VCaP (cell line): ENCODE measurements at regions not wholly inside any gene's neighbourhood (a gene's known extent, or its start where the extent isn't known, plus 50 kb on each side); places are given as distances from the start of the nearest gene placed in this dataset.

Experiments used
- H3K27ac ChIP-seq: fragments of 450-650 bp; 2 replicates; pipeline ENCODE4 v1.5.1; 2017
- CTCF ChIP-seq: fragments of 450-650 bp; conservative IDR thresholded peaks from 2 replicates; pipeline ENCODE4 v1.5.1; 2017; ENCODE audit warnings: mild to moderate bottlenecking, moderate library complexity

- TF ChIP-seq CTCF, result no peak
- no peak overlapping the region for H3K27ac ChIP-seq
Observed at GRCh38 chr1:213675043-213675442, 312.7 kb upstream of the PROX1 start.

DNA sequence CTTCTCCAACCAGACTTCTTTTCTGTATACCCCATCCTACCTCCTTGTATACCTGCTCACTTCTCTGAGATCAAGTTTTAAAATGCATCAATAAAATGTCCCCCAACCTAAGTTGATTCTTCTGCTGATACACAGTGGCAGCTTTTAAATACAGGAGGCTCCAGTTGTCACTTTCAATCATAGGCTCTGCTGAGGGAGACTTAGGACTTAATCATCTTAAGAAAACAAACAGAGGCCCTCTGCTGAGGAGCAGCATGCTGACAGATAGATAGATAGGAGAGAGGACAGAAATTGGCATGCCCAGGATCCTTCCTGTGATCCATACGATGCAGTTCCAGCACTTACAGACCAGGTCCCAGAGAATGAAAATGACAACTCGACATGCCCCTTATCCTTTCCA is 311.0 kb upstream of the PROX1 start:
- no peak for TF ChIP-seq CTCF

DNA sequence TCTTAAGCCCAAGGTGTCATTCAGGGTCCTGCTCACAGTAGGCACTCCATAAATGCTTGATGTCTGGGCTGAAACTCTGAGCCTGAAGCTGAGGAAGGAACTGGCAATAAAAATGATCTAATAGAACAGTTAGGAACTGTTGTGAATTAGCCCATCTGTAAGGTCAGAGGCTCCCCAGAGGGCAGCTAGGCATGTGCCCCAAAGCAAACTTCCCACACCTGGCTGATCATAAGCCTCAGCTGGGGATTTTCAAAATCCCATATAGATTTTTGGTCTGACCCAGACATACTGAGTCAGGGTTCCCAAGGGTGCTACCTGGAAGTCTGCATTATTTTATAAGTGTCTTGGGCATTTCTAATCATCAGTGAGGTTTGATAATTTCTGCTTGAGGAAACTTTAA is 309.4 kb upstream of the PROX1 start:
- no peak for TF ChIP-seq CTCF

More for the DNA sequence above, 311.0 kb upstream of the PROX1 start:
- H3K27ac ChIP-seq, result no peak overlapping the region

DNA sequence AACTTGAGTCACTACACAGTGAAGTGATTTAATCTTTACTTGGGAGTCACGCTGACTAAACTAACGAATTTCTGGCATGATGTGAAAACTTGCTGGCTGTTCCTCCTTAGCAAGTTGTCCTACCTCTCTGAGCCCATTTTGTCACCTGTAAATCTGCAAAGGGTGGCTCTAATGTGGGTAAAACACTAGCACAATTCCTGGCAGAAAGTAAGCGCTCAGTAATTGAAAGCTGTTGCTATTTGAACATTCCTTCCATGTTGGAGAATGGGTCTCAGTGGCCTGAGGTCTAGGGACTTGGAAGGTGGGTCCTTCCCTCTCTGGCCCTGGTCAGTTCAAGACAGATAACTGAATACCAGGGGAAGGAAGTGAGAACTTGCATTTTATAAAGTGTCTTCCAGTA is 309.0 kb upstream of the PROX1 start:
- no peak for TF ChIP-seq CTCF
- no peak overlapping the region for H3K27ac ChIP-seq

More for the DNA sequence above, 309.4 kb upstream of the PROX1 start:
- no peak overlapping the region for H3K27ac ChIP-seq

GRCh38 chr1:213679153-213679552 is 308.6 kb upstream of the PROX1 start:
- no peak for TF ChIP-seq CTCF
- no peak overlapping the region for H3K27ac ChIP-seq

DNA sequence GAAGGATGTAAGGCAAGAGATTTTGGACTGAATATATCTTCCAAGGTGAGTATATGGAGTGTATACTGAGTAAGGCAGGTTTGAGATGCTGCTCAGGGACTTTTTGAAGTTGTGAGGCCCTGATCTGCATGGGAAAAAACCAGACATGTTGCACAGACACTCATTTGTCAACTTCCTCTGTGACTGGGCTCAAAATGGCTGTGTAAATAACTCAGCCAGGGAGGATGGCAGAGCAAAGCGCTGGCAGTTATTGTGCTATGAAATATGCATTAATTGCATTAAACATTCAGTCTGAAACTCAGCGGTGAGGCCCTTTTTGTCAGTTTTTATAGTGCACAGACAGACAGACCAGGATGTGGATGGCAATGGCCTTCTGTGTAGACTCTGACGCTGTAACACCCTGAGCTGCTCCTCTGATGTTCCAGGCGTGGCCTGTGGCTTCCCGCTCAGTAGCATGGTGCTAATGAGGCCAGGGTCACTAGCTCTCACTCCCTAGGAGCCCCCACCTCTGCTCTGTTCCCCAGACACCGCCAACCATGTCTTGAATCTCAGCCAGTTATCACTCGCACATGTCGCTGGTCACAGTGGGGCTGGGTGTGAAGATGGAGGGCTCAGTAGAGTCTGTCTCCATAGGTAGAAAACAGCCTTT is 307.0 kb upstream of the PROX1 start:
- no peak overlapping the region for H3K27ac ChIP-seq
- no peak for TF ChIP-seq CTCF

GRCh38 chr1:213681788-213682340 is 305.9 kb upstream of the PROX1 start:
- no peak for TF ChIP-seq CTCF
- no peak overlapping the region for H3K27ac ChIP-seq
